Skin of body (tissue), 1 donor: ENCODE measurements at regions not wholly inside any gene's neighbourhood (a gene's known extent, or its start where the extent isn't known, plus 50 kb on each side); places are given as distances from the start of the nearest gene placed in this dataset.

ENCODE experiments used
- DNase-seq: peaks from one replicate; lab custom pipeline; 2025; lab: John Stamatoyannopoulos, UW

GRCh38 chr14:101439023-101439422 lies 122.3 kb upstream of the DIO3 start:
- DNase-seq: no peak

- no peak for DNase-seq
These were observed 120.8 kb upstream of the DIO3 start for GRCh38 chr14:101440496-101440895.

GRCh38 chr14:101441710-101442109 lies 119.6 kb upstream of the DIO3 start:
- DNase-seq: no peak

GRCh38 chr14:101442451-101442850 lies 118.8 kb upstream of the DIO3 start:
- no peak for DNase-seq

GRCh38 chr14:101444116-101444515 lies 117.2 kb upstream of the DIO3 start:
- no peak for DNase-seq

GRCh38 chr14:101445278-101445677 lies 116.0 kb upstream of the DIO3 start:
- DNase-seq: no peak

- DNase-seq: no peak
These were observed 114.8 kb upstream of the DIO3 start for GRCh38 chr14:101446387-101446969.

- no peak for DNase-seq
These were observed 112.2 kb upstream of the DIO3 start for GRCh38 chr14:101449114-101449513.

GRCh38 chr14:101451166-101451565 lies 110.1 kb upstream of the DIO3 start:
- no peak for DNase-seq

- DNase-seq: no peak
These were observed 108.1 kb upstream of the DIO3 start for GRCh38 chr14:101453225-101453624.

- DNase-seq: no peak
These were observed 107.1 kb upstream of the DIO3 start for GRCh38 chr14:101454229-101454628.

- no peak for DNase-seq
These were observed 104.8 kb upstream of the DIO3 start for GRCh38 chr14:101456246-101457175.

- no peak for DNase-seq
These were observed 103.9 kb upstream of the DIO3 start for GRCh38 chr14:101457301-101457935.

- DNase-seq: no peak
These were observed 103.2 kb upstream of the DIO3 start for GRCh38 chr14:101457936-101458740.

GRCh38 chr14:101458741-101459550 lies 102.3 kb upstream of the DIO3 start:
- no peak for DNase-seq

GRCh38 chr14:101459551-101459900 lies 101.8 kb upstream of the DIO3 start:
- DNase-seq: no peak

- DNase-seq: no peak
These were observed 100.8 kb upstream of the DIO3 start for GRCh38 chr14:101460521-101460920.

GRCh38 chr14:101460986-101461750 lies 100.1 kb upstream of the DIO3 start:
- no peak for DNase-seq

- DNase-seq: no peak
These were observed 99.4 kb upstream of the DIO3 start for GRCh38 chr14:101461891-101462290.
